PFSK-1 (cell line): ENCODE measurements at regions not wholly inside any gene's neighbourhood (a gene's known extent, or its start where the extent isn't known, plus 50 kb on each side); places are given as distances from the start of the nearest gene placed in this dataset.

Experiments used
- POLR2AphosphoS5 ChIP-seq: IDR thresholded peaks from 2 replicates; pipeline ENCODE4 v1.6.1; 2012; ENCODE audit warnings: low read depth, mild to moderate bottlenecking, control low read depth, low read length, moderate library complexity
- SIN3A ChIP-seq: IDR thresholded peaks from 2 replicates; pipeline ENCODE4 v1.6.1; 2012; ENCODE audit warnings: mild to moderate bottlenecking, low read length, moderate library complexity, borderline replicate concordance; ENCODE audit not compliant: insufficient read depth
- TAF1 ChIP-seq: IDR thresholded peaks from 2 replicates; pipeline ENCODE4 v1.6.1; 2012; ENCODE audit warnings: low read length, control low read depth, borderline replicate concordance; ENCODE audit not compliant: insufficient read depth
- TF ChIP-seq, protein P1 (sequence below), 2 experiments: IDR thresholded peaks; 2 replicates each; pipeline versions ENCODE4 v1.6.1 to v1.8.0; 2011 to 2012; ENCODE audit warnings: low read depth in 2 of 2, low read length in 2 of 2, control low read depth in 1 of 2, inconsistent platforms in 1 of 2, mild to moderate bottlenecking in 1 of 2, moderate library complexity in 1 of 2; ENCODE audit not compliant: insufficient read depth in 1 of 2

DNA sequence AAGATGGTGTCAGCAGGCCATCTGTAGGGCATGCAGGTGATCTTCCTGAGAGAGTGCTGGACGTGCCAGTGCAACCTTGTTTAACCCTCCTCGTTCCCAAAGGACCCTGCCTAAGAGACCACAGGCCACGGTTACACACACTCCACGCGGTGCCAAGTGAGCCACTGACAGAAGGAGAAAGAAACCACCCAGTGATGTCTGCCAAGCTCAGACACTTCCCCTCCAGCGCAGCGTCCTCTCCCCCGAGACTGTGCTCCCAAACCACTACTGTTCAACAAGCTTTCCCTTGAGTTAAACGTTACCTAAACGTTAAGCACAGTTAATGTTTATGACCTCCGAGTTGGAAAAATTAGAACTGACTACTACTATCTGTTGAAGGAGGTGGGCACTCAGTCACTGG, 119.1 kb upstream of the NCK2 start:
- TF ChIP-seq SIN3A = no peak
- TF ChIP-seq POLR2AphosphoS5 = no peak
- TF ChIP-seq TAF1 = no peak
- TF ChIP-seq, protein P1, sequence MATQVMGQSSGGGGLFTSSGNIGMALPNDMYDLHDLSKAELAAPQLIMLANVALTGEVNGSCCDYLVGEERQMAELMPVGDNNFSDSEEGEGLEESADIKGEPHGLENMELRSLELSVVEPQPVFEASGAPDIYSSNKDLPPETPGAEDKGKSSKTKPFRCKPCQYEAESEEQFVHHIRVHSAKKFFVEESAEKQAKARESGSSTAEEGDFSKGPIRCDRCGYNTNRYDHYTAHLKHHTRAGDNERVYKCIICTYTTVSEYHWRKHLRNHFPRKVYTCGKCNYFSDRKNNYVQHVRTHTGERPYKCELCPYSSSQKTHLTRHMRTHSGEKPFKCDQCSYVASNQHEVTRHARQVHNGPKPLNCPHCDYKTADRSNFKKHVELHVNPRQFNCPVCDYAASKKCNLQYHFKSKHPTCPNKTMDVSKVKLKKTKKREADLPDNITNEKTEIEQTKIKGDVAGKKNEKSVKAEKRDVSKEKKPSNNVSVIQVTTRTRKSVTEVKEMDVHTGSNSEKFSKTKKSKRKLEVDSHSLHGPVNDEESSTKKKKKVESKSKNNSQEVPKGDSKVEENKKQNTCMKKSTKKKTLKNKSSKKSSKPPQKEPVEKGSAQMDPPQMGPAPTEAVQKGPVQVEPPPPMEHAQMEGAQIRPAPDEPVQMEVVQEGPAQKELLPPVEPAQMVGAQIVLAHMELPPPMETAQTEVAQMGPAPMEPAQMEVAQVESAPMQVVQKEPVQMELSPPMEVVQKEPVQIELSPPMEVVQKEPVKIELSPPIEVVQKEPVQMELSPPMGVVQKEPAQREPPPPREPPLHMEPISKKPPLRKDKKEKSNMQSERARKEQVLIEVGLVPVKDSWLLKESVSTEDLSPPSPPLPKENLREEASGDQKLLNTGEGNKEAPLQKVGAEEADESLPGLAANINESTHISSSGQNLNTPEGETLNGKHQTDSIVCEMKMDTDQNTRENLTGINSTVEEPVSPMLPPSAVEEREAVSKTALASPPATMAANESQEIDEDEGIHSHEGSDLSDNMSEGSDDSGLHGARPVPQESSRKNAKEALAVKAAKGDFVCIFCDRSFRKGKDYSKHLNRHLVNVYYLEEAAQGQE (IDR thresholded peaks at IDR 0.05; ENCODE audit: insufficient read depth in 1 of 2, low read depth in 2 of 2, low read length in 2 of 2) = no peak
